ENCODE measurements at regions not wholly inside any gene's neighbourhood (a gene's known extent, or its start where the extent isn't known, plus 50 kb on each side); places are given as distances from the start of the nearest gene placed in this dataset.

- H3K9ac ChIP-seq (ENCODE audit: low read length in 5 of 5) = peak overlapping the region; percentile 63 to 88 (median 78)
- H3K4me1 ChIP-seq (ENCODE audit: control insufficient read depth in 5 of 5, insufficient read depth in 5 of 5, low read length in 5 of 5) = peaks cover 4 to 19% (median 9%) of the 10 kb centered on the region in 5 donors
- H3K27me3 ChIP-seq (ENCODE audit: control insufficient read depth in 5 of 5, insufficient read depth in 4 of 5, low read length in 5 of 5) = no peaks in the 10 kb centered on the region
- peak overlapping the region; percentile 62 to 86 (median 71) for H3K4me3 ChIP-seq (ENCODE audit: low read depth in 1 of 5, low read length in 5 of 5)
- peak overlapping the region; percentile 81 for H3K27ac ChIP-seq (ENCODE audit: low read depth, low read length)
- H3K36me3 ChIP-seq (ENCODE audit: control insufficient read depth in 5 of 5, insufficient read depth in 5 of 5, low read length in 5 of 5) = no peaks in the 10 kb centered on the region
- peaks cover 0 to 2% (median 0%) of the 10 kb centered on the region in 5 donors for H3K9me3 ChIP-seq (ENCODE audit: control insufficient read depth in 5 of 5, low read length in 5 of 5)
Measured at GRCh38 chr21:28745131-28746016, 247.3 kb downstream of the LTN1 start.

GRCh38 chr21:28743723-28744122, 249.0 kb downstream of the LTN1 start:
- peaks cover 4 to 27% (median 9%) of the 10 kb centered on the region in 5 donors for H3K4me1 ChIP-seq (ENCODE audit: control insufficient read depth in 5 of 5, insufficient read depth in 5 of 5, low read length in 5 of 5)
- H3K27me3 ChIP-seq (ENCODE audit: control insufficient read depth in 5 of 5, insufficient read depth in 4 of 5, low read length in 5 of 5) = no peaks in the 10 kb centered on the region
- H3K36me3 ChIP-seq (ENCODE audit: control insufficient read depth in 5 of 5, insufficient read depth in 5 of 5, low read length in 5 of 5) = no peaks in the 10 kb centered on the region
- H3K27ac ChIP-seq (ENCODE audit: low read depth, low read length) = no peak overlapping the region
- no peak overlapping the region for H3K9ac ChIP-seq (ENCODE audit: low read length in 5 of 5)
- H3K9me3 ChIP-seq (ENCODE audit: control insufficient read depth in 5 of 5, low read length in 5 of 5) = peaks cover 0 to 2% (median 0%) of the 10 kb centered on the region in 5 donors
- no peak overlapping the region for H3K4me3 ChIP-seq (ENCODE audit: low read depth in 1 of 5, low read length in 5 of 5)

GRCh38 chr21:28742527-28742926, 250.2 kb downstream of the LTN1 start:
- no peak overlapping the region for H3K27ac ChIP-seq (ENCODE audit: low read depth, low read length)
- H3K4me1 ChIP-seq (ENCODE audit: control insufficient read depth in 5 of 5, insufficient read depth in 5 of 5, low read length in 5 of 5) = peaks cover 4 to 23% (median 9%) of the 10 kb centered on the region in 5 donors
- no peaks in the 10 kb centered on the region for H3K36me3 ChIP-seq (ENCODE audit: control insufficient read depth in 5 of 5, insufficient read depth in 5 of 5, low read length in 5 of 5)
- no peak overlapping the region for H3K9ac ChIP-seq (ENCODE audit: low read length in 5 of 5)
- H3K27me3 ChIP-seq (ENCODE audit: control insufficient read depth in 5 of 5, insufficient read depth in 4 of 5, low read length in 5 of 5) = no peaks in the 10 kb centered on the region
- peaks cover 0 to 2% (median 0%) of the 10 kb centered on the region in 5 donors for H3K9me3 ChIP-seq (ENCODE audit: control insufficient read depth in 5 of 5, low read length in 5 of 5)
- no peak overlapping the region for H3K4me3 ChIP-seq (ENCODE audit: low read depth in 1 of 5, low read length in 5 of 5)

GRCh38 chr21:28740125-28740524, 252.6 kb downstream of the LTN1 start:
- Histone ChIP-seq H3K4me1 (ENCODE audit: control insufficient read depth in 5 of 5, insufficient read depth in 5 of 5, low read length in 5 of 5) (peaks cover 0 to 16% (median 4%) of the 10 kb centered on the region in 5 donors), H3K9me3 (ENCODE audit: control insufficient read depth in 5 of 5, low read length in 5 of 5) (peaks cover 0 to 9% (median 2%) of the 10 kb centered on the region in 5 donors), H3K27ac (ENCODE audit: low read depth, low read length) (no peak overlapping the region), H3K9ac (ENCODE audit: low read length in 5 of 5) (no peak overlapping the region), H3K36me3 (ENCODE audit: control insufficient read depth in 5 of 5, insufficient read depth in 5 of 5, low read length in 5 of 5) (no peaks in the 10 kb centered on the region), H3K27me3 (ENCODE audit: control insufficient read depth in 5 of 5, insufficient read depth in 4 of 5, low read length in 5 of 5) (no peaks in the 10 kb centered on the region), H3K4me3 (ENCODE audit: low read depth in 1 of 5, low read length in 5 of 5) (no peak overlapping the region)

- H3K4me3 ChIP-seq (ENCODE audit: low read depth in 1 of 5, low read length in 5 of 5) = no peak overlapping the region
- H3K4me1 ChIP-seq (ENCODE audit: control insufficient read depth in 5 of 5, insufficient read depth in 5 of 5, low read length in 5 of 5) = peaks cover 0 to 13% (median 0%) of the 10 kb centered on the region in 5 donors
- no peaks in the 10 kb centered on the region for H3K36me3 ChIP-seq (ENCODE audit: control insufficient read depth in 5 of 5, insufficient read depth in 5 of 5, low read length in 5 of 5)
- H3K27ac ChIP-seq (ENCODE audit: low read depth, low read length) = no peak overlapping the region
- peaks cover 0 to 10% (median 3%) of the 10 kb centered on the region in 5 donors for H3K9me3 ChIP-seq (ENCODE audit: control insufficient read depth in 5 of 5, low read length in 5 of 5)
- no peak overlapping the region for H3K9ac ChIP-seq (ENCODE audit: low read length in 5 of 5)
- H3K27me3 ChIP-seq (ENCODE audit: control insufficient read depth in 5 of 5, insufficient read depth in 4 of 5, low read length in 5 of 5) = no peaks in the 10 kb centered on the region
Measured at GRCh38 chr21:28738882-28739281, 253.8 kb downstream of the LTN1 start.

- Histone ChIP-seq H3K4me1 (ENCODE audit: control insufficient read depth in 5 of 5, insufficient read depth in 5 of 5, low read length in 5 of 5) (peaks cover 0 to 13% (median 0%) of the 10 kb centered on the region in 5 donors), H3K27me3 (ENCODE audit: control insufficient read depth in 5 of 5, insufficient read depth in 4 of 5, low read length in 5 of 5) (no peaks in the 10 kb centered on the region), H3K9me3 (ENCODE audit: control insufficient read depth in 5 of 5, low read length in 5 of 5) (peaks cover 0 to 10% (median 3%) of the 10 kb centered on the region in 5 donors), H3K9ac (ENCODE audit: low read length in 5 of 5) (no peak overlapping the region), H3K27ac (ENCODE audit: low read depth, low read length) (no peak overlapping the region), H3K4me3 (ENCODE audit: low read depth in 1 of 5, low read length in 5 of 5) (no peak overlapping the region), H3K36me3 (ENCODE audit: control insufficient read depth in 5 of 5, insufficient read depth in 5 of 5, low read length in 5 of 5) (no peaks in the 10 kb centered on the region)
Measured at GRCh38 chr21:28738420-28738704, 254.3 kb downstream of the LTN1 start.

- H3K4me3 ChIP-seq (ENCODE audit: low read depth in 1 of 5, low read length in 5 of 5) = no peak overlapping the region
- H3K9ac ChIP-seq (ENCODE audit: low read length in 5 of 5) = no peak overlapping the region
- peaks cover 0 to 10% (median 3%) of the 10 kb centered on the region in 5 donors for H3K9me3 ChIP-seq (ENCODE audit: control insufficient read depth in 5 of 5, low read length in 5 of 5)
- H3K4me1 ChIP-seq (ENCODE audit: control insufficient read depth in 5 of 5, insufficient read depth in 5 of 5, low read length in 5 of 5) = peaks cover 0 to 13% (median 0%) of the 10 kb centered on the region in 5 donors
- H3K27ac ChIP-seq (ENCODE audit: low read depth, low read length) = no peak overlapping the region
- H3K27me3 ChIP-seq (ENCODE audit: control insufficient read depth in 5 of 5, insufficient read depth in 4 of 5, low read length in 5 of 5) = no peaks in the 10 kb centered on the region
- H3K36me3 ChIP-seq (ENCODE audit: control insufficient read depth in 5 of 5, insufficient read depth in 5 of 5, low read length in 5 of 5) = no peaks in the 10 kb centered on the region
Measured at GRCh38 chr21:28737674-28738419, 254.8 kb downstream of the LTN1 start.

GRCh38 chr21:28734522-28735175, 258.0 kb downstream of the LTN1 start:
- peaks cover 0 to 12% (median 0%) of the 10 kb centered on the region in 5 donors for H3K4me1 ChIP-seq (ENCODE audit: control insufficient read depth in 5 of 5, insufficient read depth in 5 of 5, low read length in 5 of 5)
- H3K9me3 ChIP-seq (ENCODE audit: control insufficient read depth in 5 of 5, low read length in 5 of 5) = peaks cover 0 to 10% (median 3%) of the 10 kb centered on the region in 5 donors
- no peak overlapping the region for H3K4me3 ChIP-seq (ENCODE audit: low read depth in 1 of 5, low read length in 5 of 5)
- no peak overlapping the region for H3K27ac ChIP-seq (ENCODE audit: low read depth, low read length)
- no peaks in the 10 kb centered on the region for H3K36me3 ChIP-seq (ENCODE audit: control insufficient read depth in 5 of 5, insufficient read depth in 5 of 5, low read length in 5 of 5)
- no peaks in the 10 kb centered on the region for H3K27me3 ChIP-seq (ENCODE audit: control insufficient read depth in 5 of 5, insufficient read depth in 4 of 5, low read length in 5 of 5)
- no peak overlapping the region for H3K9ac ChIP-seq (ENCODE audit: low read length in 5 of 5)

GRCh38 chr21:28731700-28732321, 260.9 kb downstream of the LTN1 start:
- no peak overlapping the region for H3K4me3 ChIP-seq (ENCODE audit: low read depth in 1 of 5, low read length in 5 of 5)
- H3K9ac ChIP-seq (ENCODE audit: low read length in 5 of 5) = no peak overlapping the region
- H3K4me1 ChIP-seq (ENCODE audit: control insufficient read depth in 5 of 5, insufficient read depth in 5 of 5, low read length in 5 of 5) = peaks cover 0 to 4% (median 0%) of the 10 kb centered on the region in 5 donors
- no peaks in the 10 kb centered on the region for H3K36me3 ChIP-seq (ENCODE audit: control insufficient read depth in 5 of 5, insufficient read depth in 5 of 5, low read length in 5 of 5)
- no peaks in the 10 kb centered on the region for H3K27me3 ChIP-seq (ENCODE audit: control insufficient read depth in 5 of 5, insufficient read depth in 4 of 5, low read length in 5 of 5)
- peaks cover 0 to 10% (median 3%) of the 10 kb centered on the region in 5 donors for H3K9me3 ChIP-seq (ENCODE audit: control insufficient read depth in 5 of 5, low read length in 5 of 5)
- H3K27ac ChIP-seq (ENCODE audit: low read depth, low read length) = no peak overlapping the region

Measured in subcutaneous abdominal adipose tissue (tissue), 5 donors.